ENCODE measurements at regions not wholly inside any gene's neighbourhood (a gene's known extent, or its start where the extent isn't known, plus 50 kb on each side); places are given as distances from the start of the nearest gene placed in this dataset.

GRCh38 chr2:225112362-225113126 is 70.3 kb upstream of the DOCK10 start (continued):
- TF ChIP-seq, protein P1, sequence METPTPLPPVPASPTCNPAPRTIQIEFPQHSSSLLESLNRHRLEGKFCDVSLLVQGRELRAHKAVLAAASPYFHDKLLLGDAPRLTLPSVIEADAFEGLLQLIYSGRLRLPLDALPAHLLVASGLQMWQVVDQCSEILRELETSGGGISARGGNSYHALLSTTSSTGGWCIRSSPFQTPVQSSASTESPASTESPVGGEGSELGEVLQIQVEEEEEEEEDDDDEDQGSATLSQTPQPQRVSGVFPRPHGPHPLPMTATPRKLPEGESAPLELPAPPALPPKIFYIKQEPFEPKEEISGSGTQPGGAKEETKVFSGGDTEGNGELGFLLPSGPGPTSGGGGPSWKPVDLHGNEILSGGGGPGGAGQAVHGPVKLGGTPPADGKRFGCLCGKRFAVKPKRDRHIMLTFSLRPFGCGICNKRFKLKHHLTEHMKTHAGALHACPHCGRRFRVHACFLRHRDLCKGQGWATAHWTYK (CRISPR knock-in tag; IDR thresholded peaks at IDR 0.05) = no peak
- TF ChIP-seq SIN3A (IDR thresholded peaks at IDR 0.05; ENCODE audit: borderline replicate concordance in 2 of 2, control insufficient read depth in 1 of 2, low read depth in 2 of 2, low read length in 2 of 2) (no peak), NR3C1 (CRISPR knock-in tag; IDR thresholded peaks at IDR 0.05) (no peak), PHF8 (IDR thresholded peaks at IDR 0.05; ENCODE audit: borderline replicate concordance, low read length) (no peak), RBM17 (IDR thresholded peaks at IDR 0.05; ENCODE audit: borderline replicate concordance, low read depth, low read length) (no peak), RFX5 (IDR thresholded peaks at IDR 0.05; ENCODE audit: low read depth, low read length) (no peak), TBP (optimal IDR thresholded peaks at IDR 0.05; ENCODE audit: low read depth, low read length) (no peak), CBX8 (IDR thresholded peaks at IDR 0.05; ENCODE audit: borderline replicate concordance, extremely low read depth, low read depth, low read length, poor library complexity, severe bottlenecking) (no peak)
- TF ChIP-seq, protein P2, sequence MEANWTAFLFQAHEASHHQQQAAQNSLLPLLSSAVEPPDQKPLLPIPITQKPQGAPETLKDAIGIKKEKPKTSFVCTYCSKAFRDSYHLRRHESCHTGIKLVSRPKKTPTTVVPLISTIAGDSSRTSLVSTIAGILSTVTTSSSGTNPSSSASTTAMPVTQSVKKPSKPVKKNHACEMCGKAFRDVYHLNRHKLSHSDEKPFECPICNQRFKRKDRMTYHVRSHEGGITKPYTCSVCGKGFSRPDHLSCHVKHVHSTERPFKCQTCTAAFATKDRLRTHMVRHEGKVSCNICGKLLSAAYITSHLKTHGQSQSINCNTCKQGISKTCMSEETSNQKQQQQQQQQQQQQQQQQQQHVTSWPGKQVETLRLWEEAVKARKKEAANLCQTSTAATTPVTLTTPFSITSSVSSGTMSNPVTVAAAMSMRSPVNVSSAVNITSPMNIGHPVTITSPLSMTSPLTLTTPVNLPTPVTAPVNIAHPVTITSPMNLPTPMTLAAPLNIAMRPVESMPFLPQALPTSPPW (CRISPR knock-in tag; IDR thresholded peaks at IDR 0.05) = no peak
